ENCODE measurements at regions not wholly inside any gene's neighbourhood (a gene's known extent, or its start where the extent isn't known, plus 50 kb on each side); places are given as distances from the start of the nearest gene placed in this dataset.

- Histone ChIP-seq H3K4me3 (ENCODE audit: low read depth, low read length, poor library complexity, severe bottlenecking) (no peak overlapping the region), H3K36me3 (ENCODE audit: insufficient read depth, low read length) (no peaks in the 10 kb centered on the region), H3K79me2 (ENCODE audit: insufficient read depth, low read length) (no peaks in the 10 kb centered on the region), H3K9ac (ENCODE audit: low read length) (no peak overlapping the region), H4K20me1 (ENCODE audit: insufficient read depth, low read length) (no peaks in the 10 kb centered on the region), H3K9me3 (ENCODE audit: low read length) (no peaks in the 10 kb centered on the region), H2AFZ (ENCODE audit: low read length) (no peak overlapping the region), H3K4me1 (ENCODE audit: insufficient read depth, low read length, severe bottlenecking) (no peaks in the 10 kb centered on the region), H3K9me2 (ENCODE audit: low read depth, low read length) (no peaks in the 10 kb centered on the region), H3K4me2 (ENCODE audit: low read length) (no peak overlapping the region), H3F3A (ENCODE audit: insufficient read depth, low read length) (no peaks in the 10 kb centered on the region), H3K27ac (ENCODE audit: low read depth, low read length, poor library complexity, severe bottlenecking) (no peak overlapping the region), H3K27me3 (ENCODE audit: insufficient read depth, low read length) (no peaks in the 10 kb centered on the region)
- TF ChIP-seq EZH2 (IDR thresholded peaks at IDR 0.05; ENCODE audit: borderline replicate concordance, low read length): no peak
- no peak for TF ChIP-seq CTCF (IDR thresholded peaks at IDR 0.05; ENCODE audit: low read length)
Measured at GRCh38 chr12:59304077-59304721, 291.6 kb upstream of the SLC16A7 start.

GRCh38 chr12:59298296-59298695 lies 297.5 kb upstream of the SLC16A7 start:
- H4K20me1 ChIP-seq (ENCODE audit: insufficient read depth, low read length): no peaks in the 10 kb centered on the region
- H3K36me3 ChIP-seq (ENCODE audit: insufficient read depth, low read length): no peaks in the 10 kb centered on the region
- H2AFZ ChIP-seq (ENCODE audit: low read length): no peak overlapping the region
- TF ChIP-seq EZH2 (IDR thresholded peaks at IDR 0.05; ENCODE audit: borderline replicate concordance, low read length): no peak
- TF ChIP-seq CTCF (IDR thresholded peaks at IDR 0.05; ENCODE audit: low read length): no peak
- H3K9me3 ChIP-seq (ENCODE audit: low read length): no peaks in the 10 kb centered on the region
- H3K79me2 ChIP-seq (ENCODE audit: insufficient read depth, low read length): no peaks in the 10 kb centered on the region
- H3K4me1 ChIP-seq (ENCODE audit: insufficient read depth, low read length, severe bottlenecking): no peaks in the 10 kb centered on the region
- H3K9ac ChIP-seq (ENCODE audit: low read length): no peak overlapping the region
- no peak overlapping the region for H3K4me2 ChIP-seq (ENCODE audit: low read length)
- H3K4me3 ChIP-seq (ENCODE audit: low read depth, low read length, poor library complexity, severe bottlenecking): no peak overlapping the region
- H3K27ac ChIP-seq (ENCODE audit: low read depth, low read length, poor library complexity, severe bottlenecking): no peak overlapping the region
- no peaks in the 10 kb centered on the region for H3K9me2 ChIP-seq (ENCODE audit: low read depth, low read length)
- H3K27me3 ChIP-seq (ENCODE audit: insufficient read depth, low read length): no peaks in the 10 kb centered on the region
- no peaks in the 10 kb centered on the region for H3F3A ChIP-seq (ENCODE audit: insufficient read depth, low read length)

GRCh38 chr12:59294221-59294620 lies 301.6 kb upstream of the SLC16A7 start:
- Histone ChIP-seq H3F3A (ENCODE audit: insufficient read depth, low read length) (no peaks in the 10 kb centered on the region), H2AFZ (ENCODE audit: low read length) (no peak overlapping the region), H3K36me3 (ENCODE audit: insufficient read depth, low read length) (no peaks in the 10 kb centered on the region), H3K9me2 (ENCODE audit: low read depth, low read length) (no peaks in the 10 kb centered on the region), H3K9ac (ENCODE audit: low read length) (no peak overlapping the region), H3K27ac (ENCODE audit: low read depth, low read length, poor library complexity, severe bottlenecking) (no peak overlapping the region), H4K20me1 (ENCODE audit: insufficient read depth, low read length) (no peaks in the 10 kb centered on the region), H3K4me2 (ENCODE audit: low read length) (no peak overlapping the region), H3K4me1 (ENCODE audit: insufficient read depth, low read length, severe bottlenecking) (no peaks in the 10 kb centered on the region), H3K27me3 (ENCODE audit: insufficient read depth, low read length) (no peaks in the 10 kb centered on the region), H3K79me2 (ENCODE audit: insufficient read depth, low read length) (no peaks in the 10 kb centered on the region), H3K9me3 (ENCODE audit: low read length) (no peaks in the 10 kb centered on the region), H3K4me3 (ENCODE audit: low read depth, low read length, poor library complexity, severe bottlenecking) (no peak overlapping the region)
- TF ChIP-seq CTCF (IDR thresholded peaks at IDR 0.05; ENCODE audit: low read length) (no peak), EZH2 (IDR thresholded peaks at IDR 0.05; ENCODE audit: borderline replicate concordance, low read length) (no peak)

All from OCI-LY1 (cell line).